ENCODE measurements at regions not wholly inside any gene's neighbourhood (a gene's known extent, or its start where the extent isn't known, plus 50 kb on each side); places are given as distances from the start of the nearest gene placed in this dataset.

- DNase-seq (ENCODE audit: low read depth in 2 of 2, low spot score in 1 of 2) = no peak
These were observed 143.6 kb downstream of the MAFB start for GRCh38 chr20:40545478-40545877.

GRCh38 chr20:40542065-40542464, 147.0 kb downstream of the MAFB start:
- no peak for DNase-seq (ENCODE audit: low read depth in 2 of 2, low spot score in 1 of 2)

- no peak for DNase-seq (ENCODE audit: low read depth in 2 of 2, low spot score in 1 of 2)
These were observed 148.9 kb downstream of the MAFB start for GRCh38 chr20:40540166-40540565.

- no peak for DNase-seq (ENCODE audit: low read depth in 2 of 2, low spot score in 1 of 2)
These were observed 150.9 kb downstream of the MAFB start for GRCh38 chr20:40538131-40538530.

GRCh38 chr20:40536808-40537207, 152.2 kb downstream of the MAFB start:
- DNase-seq (ENCODE audit: low read depth in 2 of 2, low spot score in 1 of 2) = no peak

- DNase-seq (ENCODE audit: low read depth in 2 of 2, low spot score in 1 of 2) = no peak
These were observed 153.2 kb downstream of the MAFB start for GRCh38 chr20:40535816-40536215.

- no peak for DNase-seq (ENCODE audit: low read depth in 2 of 2, low spot score in 1 of 2)
These were observed 156.9 kb downstream of the MAFB start for GRCh38 chr20:40532103-40532502.

GRCh38 chr20:40525351-40525750, 163.7 kb downstream of the MAFB start:
- no peak for DNase-seq (ENCODE audit: low read depth in 2 of 2, low spot score in 1 of 2)

- DNase-seq (ENCODE audit: low read depth in 2 of 2, low spot score in 1 of 2) = no peak
These were observed 165.0 kb downstream of the MAFB start for GRCh38 chr20:40524071-40524470.

GRCh38 chr20:40522405-40522804, 166.6 kb downstream of the MAFB start:
- no peak for DNase-seq (ENCODE audit: low read depth in 2 of 2, low spot score in 1 of 2)

- DNase-seq (ENCODE audit: low read depth in 2 of 2, low spot score in 1 of 2) = no peak
These were observed 167.1 kb downstream of the MAFB start for GRCh38 chr20:40521962-40522361.

GRCh38 chr20:40519918-40520317, 169.1 kb downstream of the MAFB start:
- DNase-seq (ENCODE audit: low read depth in 2 of 2, low spot score in 1 of 2) = no peak

- no peak for DNase-seq (ENCODE audit: low read depth in 2 of 2, low spot score in 1 of 2)
These were observed 176.0 kb downstream of the MAFB start for GRCh38 chr20:40512994-40513393.

- no peak for DNase-seq (ENCODE audit: low read depth in 2 of 2, low spot score in 1 of 2)
These were observed 176.4 kb downstream of the MAFB start for GRCh38 chr20:40512591-40512990.

- DNase-seq (ENCODE audit: low read depth in 2 of 2, low spot score in 1 of 2) = no peak
These were observed 177.6 kb downstream of the MAFB start for GRCh38 chr20:40511478-40511877.

- DNase-seq (ENCODE audit: low read depth in 2 of 2, low spot score in 1 of 2) = no peak
These were observed 178.4 kb downstream of the MAFB start for GRCh38 chr20:40510622-40511021.

GRCh38 chr20:40508821-40509220, 180.2 kb downstream of the MAFB start:
- no peak for DNase-seq (ENCODE audit: low read depth in 2 of 2, low spot score in 1 of 2)

- peak in 1 of 2 donors; percentile 5 for DNase-seq (ENCODE audit: low read depth in 2 of 2, low spot score in 1 of 2)
These were observed 182.5 kb downstream of the MAFB start for GRCh38 chr20:40506537-40506939.

GRCh38 chr20:40503119-40503518, 185.9 kb downstream of the MAFB start:
- no peak for DNase-seq (ENCODE audit: low read depth in 2 of 2, low spot score in 1 of 2)

- DNase-seq (ENCODE audit: low read depth in 2 of 2, low spot score in 1 of 2) = no peak
These were observed 186.5 kb downstream of the MAFB start for GRCh38 chr20:40502576-40502975.

- no peak for DNase-seq (ENCODE audit: low read depth in 2 of 2, low spot score in 1 of 2)
These were observed 189.6 kb downstream of the MAFB start for GRCh38 chr20:40499391-40499790.

- DNase-seq (ENCODE audit: low read depth in 2 of 2, low spot score in 1 of 2) = no peak
These were observed 190.9 kb downstream of the MAFB start for GRCh38 chr20:40497899-40498691.

- DNase-seq (ENCODE audit: low read depth in 2 of 2, low spot score in 1 of 2) = no peak
These were observed 193.1 kb downstream of the MAFB start for GRCh38 chr20:40495956-40496355.

Measured in stimulated activated CD8-positive, alpha-beta memory T cell treated with anti-CD3 and anti-CD28 coated beads, Interleukin-4, amount 100 ng/mL, for 4 hours (primary cell).